ENCODE measurements at regions not wholly inside any gene's neighbourhood (a gene's known extent, or its start where the extent isn't known, plus 50 kb on each side); places are given as distances from the start of the nearest gene placed in this dataset.

GRCh38 chr1:194214735-194215134 lies 1028.3 kb upstream of the B3GALT2 start:
- Histone ChIP-seq H4K20me1 (replicated peaks; ENCODE audit: control insufficient read depth, insufficient read depth, low read length) (no peaks in the 10 kb centered on the region), H3K4me3 (no peak overlapping the region), H3K9me3 (replicated peaks; ENCODE audit: control insufficient read depth, insufficient read depth, low read depth, low read length) (no peaks in the 10 kb centered on the region), H3K27ac (ENCODE audit: extremely low read depth, low read depth, low read length) (no peak overlapping the region), H3K4me2 (ENCODE audit: insufficient read depth, low read length) (no peak overlapping the region), H3K79me2 (ENCODE audit: control insufficient read depth, insufficient read depth, low read length) (no peaks in the 10 kb centered on the region), H3K36me3 (ENCODE audit: control insufficient read depth, insufficient read depth, low read length) (no peaks in the 10 kb centered on the region), H3K9me1 (ENCODE audit: control insufficient read depth, insufficient read depth, low read length) (no peaks in the 10 kb centered on the region), H3K27me3 (ENCODE audit: control insufficient read depth in 2 of 2, insufficient read depth in 2 of 2, low read length in 2 of 2) (no peaks in the 10 kb centered on the region), H2AFZ (ENCODE audit: low read depth, low read length) (no peak overlapping the region), H3K9ac (ENCODE audit: insufficient read depth in 1 of 2, low read depth in 2 of 2, low read length in 2 of 2) (no peak overlapping the region), H3K4me1 (replicated peaks in 1 of 2; ENCODE audit: control insufficient read depth in 2 of 2, insufficient read depth in 2 of 2, low read length in 2 of 2) (no peaks in the 10 kb centered on the region)
- FAIRE-seq (no peak), ATAC-seq (no peak), DNase-seq (ENCODE audit: extremely low read depth in 1 of 4, low spot score in 3 of 4) (no peak)
- CTCF ChIA-PET (ENCODE audit: low intra/inter-chr PET ratio): no interaction called here
- BruUV-seq (replicated peaks): no TSS peak
- TF ChIP-seq ZMIZ1 (IDR thresholded peaks at IDR 0.05; ENCODE audit: low read depth in 2 of 2, low read length in 2 of 2) (no peak), POLR2AphosphoS2 (IDR thresholded peaks at IDR 0.05; ENCODE audit: low read length) (no peak), FUS (optimal IDR thresholded peaks at IDR 0.05; ENCODE audit: low read depth, low read length) (no peak), MAZ (CRISPR knock-in tag; conservative IDR thresholded peaks at IDR 0.05 in 1 of 2, IDR thresholded peaks at IDR 0.05 in 1 of 2) (no peak), NFE2L1 (tag; IDR thresholded peaks at IDR 0.05; ENCODE audit: borderline replicate concordance, low read depth) (no peak), ATF1 (CRISPR knock-in tag; IDR thresholded peaks at IDR 0.05) (no peak), ATF1 (tag; IDR thresholded peaks at IDR 0.05) (no peak), ELK3 (CRISPR knock-in tag; IDR thresholded peaks at IDR 0.05) (no peak), MCM2 (IDR thresholded peaks at IDR 0.05; ENCODE audit: low read depth) (no peak), HNRNPL (IDR thresholded peaks at IDR 0.05; ENCODE audit: low read depth, low read length) (no peak), ZNF134 (CRISPR knock-in tag; conservative IDR thresholded peaks at IDR 0.05) (no peak), SAFB (IDR thresholded peaks at IDR 0.05; ENCODE audit: borderline replicate concordance, low read depth, low read length) (no peak), NCOA2 (IDR thresholded peaks at IDR 0.05; ENCODE audit: partially characterized antibody in 2 of 2) (no peak), ARID3B (CRISPR knock-in tag; IDR thresholded peaks at IDR 0.05; ENCODE audit: borderline replicate concordance) (no peak), MIER1 (IDR thresholded peaks at IDR 0.05; ENCODE audit: low read depth) (no peak)
- TF ChIP-seq, protein P1, sequence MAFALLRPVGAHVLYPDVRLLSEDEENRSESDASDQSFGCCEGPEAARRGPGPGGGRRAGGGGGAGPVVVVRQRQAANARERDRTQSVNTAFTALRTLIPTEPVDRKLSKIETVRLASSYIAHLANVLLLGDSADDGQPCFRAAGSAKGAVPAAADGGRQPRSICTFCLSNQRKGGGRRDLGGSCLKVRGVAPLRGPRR (CRISPR knock-in tag; IDR thresholded peaks at IDR 0.05): no peak
- intact Hi-C loops (cut with micrococcal nuclease): no loop called here
- POLR2A ChIA-PET: no interaction called here
- 11% methylated on average over 3 of the region's 3 CpGs for WGBS (ENCODE audit: insufficient coverage, low coverage, missing lambda C conversion rate)
- in situ Hi-C loops (cut with MboI): no loop called here

All from K562 (cell line).